ENCODE measurements at regions not wholly inside any gene's neighbourhood (a gene's known extent, or its start where the extent isn't known, plus 50 kb on each side); places are given as distances from the start of the nearest gene placed in this dataset.
A peak's percentile ranks its signal among the peaks of the same experiment; 100 is the strongest.

DNA sequence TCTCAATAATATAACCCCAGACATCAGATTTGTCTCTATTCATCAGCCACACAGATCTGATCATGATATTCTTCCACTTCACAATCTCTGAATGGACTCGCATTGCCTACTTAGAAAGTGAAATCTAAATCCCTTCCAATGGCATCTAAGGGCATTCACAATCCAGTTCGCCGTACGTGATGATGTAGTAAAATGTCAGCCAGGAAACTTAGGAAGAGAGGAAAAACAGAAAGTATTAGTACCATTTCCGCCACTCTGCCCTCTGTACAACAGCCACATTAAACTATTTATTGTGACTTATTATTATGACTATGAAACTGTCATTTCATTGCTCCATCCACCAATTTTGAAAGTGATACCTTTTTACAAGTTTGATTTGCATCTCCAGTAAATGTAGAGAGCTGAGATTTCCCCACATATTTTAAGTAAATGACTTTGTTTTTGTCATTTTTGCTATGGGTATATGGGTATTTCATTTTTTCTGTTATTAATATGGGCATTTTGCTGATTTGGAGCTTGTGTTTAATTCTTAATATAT lies 69.4 kb upstream of the SMIM36 start:
- DNase-seq: peak; percentile 69

DNA sequence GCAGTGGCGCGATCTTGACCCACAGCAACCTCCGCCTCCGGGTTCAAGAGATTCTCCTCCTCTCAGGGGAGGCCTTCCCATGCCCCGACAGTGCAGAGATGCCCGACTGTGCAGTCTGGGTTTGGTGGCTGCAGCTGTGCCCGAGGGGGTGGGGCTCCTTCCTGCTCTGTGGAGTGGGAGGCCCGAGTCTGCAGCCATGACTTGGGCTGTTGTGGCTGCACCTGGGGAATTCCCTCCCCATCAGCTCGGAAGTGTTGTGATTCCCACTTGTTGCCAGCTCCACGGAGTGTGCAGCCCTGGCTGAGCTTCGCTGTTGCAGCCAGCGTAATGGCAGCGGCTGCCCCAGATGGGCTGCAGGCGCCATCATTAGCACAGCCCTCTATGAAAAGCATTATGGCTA lies 66.4 kb upstream of the SMIM36 start:
- peak; percentile 37 for DNase-seq

GRCh38 chr17:55576996-55577586 lies 65.8 kb upstream of the SMIM36 start:
- DNase-seq: peak; percentile 60

- DNase-seq: no peak
These were observed 65.2 kb upstream of the SMIM36 start for GRCh38 chr17:55576237-55576995.

- no peak for DNase-seq
These were observed 63.9 kb upstream of the SMIM36 start for GRCh38 chr17:55575058-55575636.

GRCh38 chr17:55572599-55572998 lies 61.3 kb upstream of the SMIM36 start:
- DNase-seq: no peak

- DNase-seq: no peak
These were observed 60.9 kb upstream of the SMIM36 start for GRCh38 chr17:55572139-55572538.

DNA sequence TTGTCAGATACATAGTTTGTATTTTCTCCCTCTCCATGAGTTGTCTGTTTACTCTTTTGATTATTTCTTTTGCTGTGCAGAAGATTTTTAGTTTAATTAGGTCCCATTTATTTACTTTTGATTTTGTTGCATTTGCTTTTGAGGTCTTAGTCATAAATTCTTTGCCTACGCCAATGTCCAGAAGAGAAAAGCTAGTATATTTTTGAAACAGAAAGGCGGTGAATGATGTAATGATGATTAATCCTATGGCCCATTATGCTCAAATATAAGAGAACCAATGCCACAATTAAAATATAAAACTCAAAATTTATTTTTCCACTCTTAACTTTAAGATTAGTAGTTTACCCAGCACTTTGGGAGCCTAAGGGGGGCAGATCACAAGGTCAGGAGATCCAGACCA lies 59.8 kb upstream of the SMIM36 start:
- DNase-seq: no peak

DNA sequence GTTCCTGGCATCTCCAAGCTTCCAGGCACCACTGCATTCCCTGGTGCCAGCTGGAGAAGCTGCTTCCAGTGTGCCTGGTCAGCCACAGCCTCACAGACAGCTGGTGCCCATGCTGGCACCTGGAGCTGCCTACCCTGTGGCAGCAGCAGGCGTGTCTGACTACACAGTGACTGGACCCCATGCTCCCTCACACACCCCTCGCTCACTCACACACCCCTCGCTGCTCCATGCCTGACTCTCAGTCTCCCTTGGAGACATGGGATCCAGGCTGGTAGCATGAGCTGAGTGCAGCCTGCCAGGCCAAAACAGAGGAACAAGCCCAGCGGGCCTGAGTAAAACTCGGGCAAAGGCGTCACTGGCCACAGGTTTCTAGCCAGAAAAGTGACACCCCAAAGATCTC lies 59.1 kb upstream of the SMIM36 start:
- no peak for DNase-seq

- DNase-seq: no peak
These were observed 56.3 kb upstream of the SMIM36 start for GRCh38 chr17:55567240-55568214.

DNA sequence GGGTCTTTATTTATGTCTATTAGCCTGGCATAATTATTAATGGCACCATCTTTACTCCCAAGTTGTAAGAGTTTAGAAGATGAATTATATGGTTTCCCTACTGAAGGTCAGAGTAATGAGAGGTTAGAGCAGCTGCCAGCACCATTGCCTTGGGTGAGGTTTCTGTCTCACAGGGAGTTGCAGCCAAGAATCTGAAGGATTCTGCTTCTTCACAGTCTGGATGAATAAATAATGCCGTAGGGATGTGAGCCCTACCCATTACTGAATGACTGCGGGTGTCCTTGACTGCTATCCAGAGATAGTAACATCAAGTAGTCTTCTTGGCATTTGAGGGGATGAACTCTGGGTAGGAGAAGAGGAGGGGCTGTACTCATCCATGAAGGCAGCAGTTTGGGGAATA lies 52.8 kb upstream of the SMIM36 start:
- DNase-seq: no peak

DNA sequence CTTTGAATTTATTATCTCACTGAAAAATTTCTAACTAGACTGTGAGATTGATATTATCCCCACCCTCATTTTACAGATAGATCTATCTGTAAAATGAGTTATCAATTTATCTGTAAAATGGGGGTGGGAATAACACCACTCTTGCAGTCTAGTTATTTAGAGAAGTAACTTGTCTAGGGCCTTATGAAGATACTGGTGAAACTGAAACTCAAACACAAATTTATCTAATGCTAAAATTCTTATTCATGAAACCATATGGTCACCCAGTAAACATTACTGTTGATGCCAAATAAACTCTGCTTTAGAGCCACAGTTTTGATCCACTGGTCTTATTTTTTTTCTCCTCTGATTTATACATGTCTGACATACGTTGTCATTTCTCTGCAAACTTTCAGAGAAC lies 52.1 kb upstream of the SMIM36 start:
- DNase-seq: no peak

DNA sequence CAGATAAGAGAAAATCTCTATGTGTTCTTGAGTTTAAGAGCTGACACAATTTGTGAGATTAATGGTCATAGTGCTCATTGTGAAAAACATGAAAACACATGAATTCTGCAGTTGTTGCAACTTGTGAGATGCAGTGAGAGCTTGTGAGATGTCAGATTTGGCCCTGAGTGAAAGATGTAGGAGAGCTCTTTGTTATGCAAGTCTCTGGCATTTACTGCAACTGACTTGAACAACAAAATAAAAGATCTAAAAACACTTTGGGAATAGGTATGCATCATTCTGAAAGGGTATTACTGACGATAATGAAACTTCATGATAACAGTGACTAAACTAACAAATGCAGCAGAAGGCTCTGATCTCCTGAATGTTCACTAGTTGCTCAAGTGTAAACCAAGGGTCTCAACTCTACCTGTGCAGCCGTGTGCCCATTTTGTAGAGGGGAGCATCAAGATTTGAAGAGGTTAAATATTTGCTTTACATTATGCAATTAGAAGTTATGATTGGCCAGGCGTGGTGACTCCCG lies 50.8 kb upstream of the SMIM36 start:
- peak; percentile 25 for DNase-seq

DNA sequence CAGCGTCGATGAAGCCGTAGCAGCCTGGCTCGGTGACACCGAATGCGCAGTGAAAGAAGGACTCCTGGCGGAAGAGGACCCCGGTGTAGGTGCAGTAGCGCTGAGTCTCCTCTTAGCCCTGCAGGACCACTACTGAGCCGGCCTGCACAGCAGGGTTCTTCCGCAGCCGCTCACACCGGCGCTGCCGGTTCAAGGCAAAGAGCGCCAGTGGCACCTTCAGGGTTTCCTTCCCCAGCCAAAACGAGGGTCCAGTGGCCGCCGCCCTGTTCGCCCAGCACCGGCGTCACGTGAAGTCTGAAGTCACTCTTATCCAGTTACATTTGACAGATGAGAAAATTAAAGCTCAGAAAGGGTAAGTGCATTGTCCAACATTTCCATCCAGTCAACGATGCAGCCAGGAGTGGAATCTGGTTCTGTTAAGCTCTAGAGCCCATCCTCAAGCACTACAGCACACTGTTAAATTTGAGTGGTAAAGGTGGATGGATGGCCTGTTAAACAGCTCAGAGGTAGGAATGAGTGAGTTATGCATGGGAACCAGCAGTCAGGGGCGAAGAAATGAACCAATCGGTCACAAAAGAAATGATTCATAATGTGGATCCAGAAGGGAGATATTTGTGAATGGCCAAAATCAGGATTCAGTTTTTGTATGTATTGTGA lies 50.2 kb upstream of the SMIM36 start:
- DNase-seq: no peak

All from activated CD4-positive, alpha-beta T cell treated with anti-CD3 and anti-CD28 coated beads, Interleukin-2, amount 50 U/mL, for 16 hours (primary cell).